Fibroblast of the aortic adventitia (primary cell): ENCODE measurements at regions not wholly inside any gene's neighbourhood (a gene's known extent, or its start where the extent isn't known, plus 50 kb on each side); places are given as distances from the start of the nearest gene placed in this dataset.
A peak's percentile ranks its signal among the peaks of the same experiment; 100 is the strongest.

ENCODE experiments used
- DNase-seq: peaks from one replicate; pipeline ENCODE4 v3.0.0-alpha.2; 2010; ENCODE audit warnings: low read depth
- H3K4me3 ChIP-seq: 2 replicates; pipeline ENCODE4 v1.5.1; 2011; ENCODE audit warnings: low read depth, mild to moderate bottlenecking, control low read depth, low read length, moderate library complexity
- CTCF ChIP-seq: IDR thresholded peaks from 2 replicates; pipeline ENCODE4 v1.5.1; 2011; ENCODE audit warnings: mild to moderate bottlenecking, low read length, control low read depth, inconsistent platforms; ENCODE audit not compliant: insufficient read depth

GRCh38 chr4:32470087-32470585 is 1750.0 kb downstream of the PCDH7 start:
- H3K4me3 ChIP-seq, result no peak overlapping the region
- no peak for DNase-seq
- TF ChIP-seq CTCF, result no peak

- no peak overlapping the region for H3K4me3 ChIP-seq
- DNase-seq, result no peak
- no peak for TF ChIP-seq CTCF
These were observed 1752.7 kb downstream of the PCDH7 start for GRCh38 chr4:32472918-32473317.

GRCh38 chr4:32475710-32476109 is 1755.5 kb downstream of the PCDH7 start:
- H3K4me3 ChIP-seq, result no peak overlapping the region
- TF ChIP-seq CTCF, result no peak
- DNase-seq, result no peak

GRCh38 chr4:32477518-32477917 is 1757.3 kb downstream of the PCDH7 start:
- H3K4me3 ChIP-seq, result no peak overlapping the region
- no peak for TF ChIP-seq CTCF
- no peak for DNase-seq

- no peak for TF ChIP-seq CTCF
- H3K4me3 ChIP-seq, result no peak overlapping the region
- DNase-seq, result no peak
These were observed 1765.8 kb downstream of the PCDH7 start for GRCh38 chr4:32485956-32486355.

GRCh38 chr4:32488690-32489089 is 1768.5 kb downstream of the PCDH7 start:
- TF ChIP-seq CTCF, result no peak
- H3K4me3 ChIP-seq, result no peak overlapping the region
- DNase-seq, result no peak

GRCh38 chr4:32499171-32499570 is 1779.0 kb downstream of the PCDH7 start:
- peak; percentile 84 for DNase-seq
- no peak for TF ChIP-seq CTCF
- no peak overlapping the region for H3K4me3 ChIP-seq
